K562 (cell line): ENCODE measurements at regions not wholly inside any gene's neighbourhood (a gene's known extent, or its start where the extent isn't known, plus 50 kb on each side); places are given as distances from the start of the nearest gene placed in this dataset.

Experiments
- KAT8 ChIP-seq: fragments of 450-650 bp; IDR thresholded peaks from 2 replicates; pipeline ENCODE4 v1.6.1; 2016; ENCODE audit warnings: low read depth, mild to moderate bottlenecking
- MAX ChIP-seq: sonication (generic); formaldehyde crosslinking; IDR thresholded peaks from 2 replicates; pipeline ENCODE4 v1.9.0; 2022; ENCODE audit warnings: mild to moderate bottlenecking, missing genetic modification reagents
- ZFP30 ChIP-seq: fragments of 250-450 bp; sonication (Bioruptor Pico); IDR thresholded peaks from 2 replicates; pipeline ENCODE4 v1.8.0; 2022; ENCODE audit warnings: moderate library complexity, mild to moderate bottlenecking, inconsistent platforms, borderline replicate concordance

GRCh38 chr3:64884536-64884935 lies 196.7 kb upstream of the ADAMTS9 start:
- TF ChIP-seq MAX = no peak
- TF ChIP-seq ZFP30 (CRISPR knock-in tag) = no peak
- TF ChIP-seq KAT8 = no peak
